B cell (primary cell): ENCODE measurements at regions not wholly inside any gene's neighbourhood (a gene's known extent, or its start where the extent isn't known, plus 50 kb on each side); places are given as distances from the start of the nearest gene placed in this dataset.

Experiments
- ATAC-seq: fragments of 200-7000 bp; cut with Tn5 transposase; one replicate; pipeline ENCODE4 v1.10.0; 2021; ENCODE audit warnings: low read depth, mild to moderate bottlenecking, moderate number of reproducible peaks, moderate library complexity
- CTCF ChIA-PET: fragments of 350-600 bp; sonication (Branson Sonifier 250); formaldehyde crosslinking; loops from one replicate; lab custom pipeline; 2021; ENCODE audit warnings: antibody characterized with exemption, inconsistent platforms; lab: Charles Lee
- POLR2A ChIA-PET: fragments of 350-600 bp; sonication (Branson Sonifier 250); formaldehyde crosslinking; loops from one replicate; lab custom pipeline; 2021; ENCODE audit warnings: antibody characterized with exemption; lab: Charles Lee
- DNase-seq: peaks from one replicate; pipeline ENCODE4 v3.0.0; 2013
- H2AFZ ChIP-seq: 2 replicates; pipeline ENCODE4 v1.6.1; 2012; ENCODE audit warnings: mild to moderate bottlenecking, low read depth, low read length; ENCODE audit not compliant: insufficient read depth, poor library complexity, severe bottlenecking
- H3K27ac ChIP-seq, 2 donors: 1 replicate in 1 of 2; 2 replicates in 1 of 2; pipeline ENCODE4 v1.5.1; 2012 to 2013; ENCODE audit warnings: low read length in 2 of 2, mild to moderate bottlenecking in 2 of 2, moderate library complexity in 1 of 2
- H3K27me3 ChIP-seq, 4 experiments: fragments of 200-600 bp in 1 of 4; sonication (generic) in 1 of 4; replicated peaks in 1 of 4; 1 replicate in 2 of 4; 2 replicates in 2 of 4; pipeline versions ENCODE4 v1.6.1 to v1.7.0; 2013 to 2016; ENCODE audit warnings: low read length in 3 of 4, mild to moderate bottlenecking in 2 of 4, mixed read lengths in 1 of 4, moderate library complexity in 1 of 4; ENCODE audit not compliant: insufficient read depth in 4 of 4, control insufficient read depth in 3 of 4; ENCODE audit errors: control extremely low read depth in 1 of 4
- H3K36me3 ChIP-seq, 2 experiments: replicated peaks in 1 of 2; 1 replicate in 1 of 2; 2 replicates in 1 of 2; pipeline versions ENCODE4 v1.6.1 to v1.7.1; 2013; ENCODE audit warnings: low read length in 1 of 2; ENCODE audit not compliant: insufficient read depth in 2 of 2, control insufficient read depth in 1 of 2; ENCODE audit errors: control extremely low read depth in 1 of 2, extremely low read depth in 1 of 2
- H3K4me1 ChIP-seq, 2 donors: fragments of 200-600 bp in 1 of 2; sonication (generic) in 1 of 2; 1 replicate in 1 of 2; 2 replicates in 1 of 2; pipeline versions ENCODE4 v1.5.1 to v1.6.1; 2013 to 2017; ENCODE audit warnings: low read length in 2 of 2; ENCODE audit not compliant: control insufficient read depth in 2 of 2, insufficient read depth in 2 of 2
- H3K4me2 ChIP-seq: replicated peaks from 2 replicates; pipeline ENCODE3; 2012; ENCODE audit warnings: mild to moderate bottlenecking, low read depth, low read length; ENCODE audit not compliant: poor library complexity, severe bottlenecking
- H3K4me3 ChIP-seq, 5 experiments: fragments of 200-600 bp in 1 of 5; sonication (generic) in 1 of 5; 1 replicate in 3 of 5; 2 replicates in 2 of 5; pipeline versions ENCODE4 v1.5.1 to v1.7.0; 2011 to 2016; ENCODE audit warnings: low read length in 4 of 5, mild to moderate bottlenecking in 4 of 5, low read depth in 2 of 5, control low read depth in 1 of 5, moderate library complexity in 1 of 5; ENCODE audit not compliant: insufficient read depth in 1 of 5; ENCODE audit errors: control extremely low read depth in 1 of 5, extremely low read depth in 1 of 5
- H3K79me2 ChIP-seq: fragments of 200-600 bp; sonication (generic); one replicate; pipeline ENCODE4 v1.6.0; 2016; ENCODE audit warnings: low read length; ENCODE audit not compliant: control insufficient read depth, insufficient read depth
- H3K9ac ChIP-seq: fragments of 200-600 bp; sonication (generic); 2 replicates; pipeline ENCODE4 v1.6.1; 2017; ENCODE audit warnings: mild to moderate bottlenecking, low read length, moderate library complexity
- H3K9me3 ChIP-seq, 3 donors: one replicate each; pipeline versions ENCODE4 v1.6.1 to v1.7.1; 2013; ENCODE audit warnings: low read length in 2 of 3; ENCODE audit not compliant: control insufficient read depth in 2 of 3, insufficient read depth in 1 of 3; ENCODE audit errors: control extremely low read depth in 1 of 3
- H4K20me1 ChIP-seq: 2 replicates; pipeline ENCODE4 v1.6.0; 2012; ENCODE audit warnings: mild to moderate bottlenecking, low read length; ENCODE audit not compliant: insufficient read depth, control insufficient read depth, poor library complexity, severe bottlenecking
- H3K27ac Mint-ChIP-seq: one replicate; pipeline ENCODE4 v1.8.0; 2021; ENCODE audit warnings: mixed read lengths
- H3K27me3 Mint-ChIP-seq: one replicate; pipeline ENCODE4 v1.8.0; 2021; ENCODE audit warnings: mixed read lengths
- H3K4me1 Mint-ChIP-seq: one replicate; pipeline ENCODE4 v1.8.0; 2021; ENCODE audit warnings: mixed read lengths
- H3K4me3 Mint-ChIP-seq: one replicate; pipeline ENCODE4 v1.8.0; 2021; ENCODE audit warnings: mixed read lengths
- H3K9me3 Mint-ChIP-seq: one replicate; pipeline ENCODE4 v1.8.0; 2022; ENCODE audit warnings: mixed read lengths; ENCODE audit not compliant: insufficient read depth
- EZH2 ChIP-seq: IDR thresholded peaks from 2 replicates; pipeline ENCODE4 v1.6.1; 2012; ENCODE audit warnings: borderline replicate concordance, low read depth, mild to moderate bottlenecking, moderate library complexity, low read length; ENCODE audit not compliant: insufficient read depth, poor library complexity, severe bottlenecking
- WGBS: methylation state at CpG from one replicate; pipeline ENCODE4 v1.1.5; 2013; ENCODE audit warnings: missing lambda C conversion rate; ENCODE audit not compliant: insufficient coverage; 5-methylcytosine and 5-hydroxymethylcytosine counted together
- intact Hi-C: fragments of 100-400 bp; cut with micrococcal nuclease; formaldehyde crosslinking; loops from one replicate; pipeline ENCODE4 v1.10.0; 2022
- TF ChIP-seq, protein P1 (sequence below): fragments of 200-600 bp; IDR thresholded peaks from one replicate; pipeline ENCODE4 v1.8.0; 2022; ENCODE audit warnings: antibody characterized with exemption, mild to moderate bottlenecking

DNA sequence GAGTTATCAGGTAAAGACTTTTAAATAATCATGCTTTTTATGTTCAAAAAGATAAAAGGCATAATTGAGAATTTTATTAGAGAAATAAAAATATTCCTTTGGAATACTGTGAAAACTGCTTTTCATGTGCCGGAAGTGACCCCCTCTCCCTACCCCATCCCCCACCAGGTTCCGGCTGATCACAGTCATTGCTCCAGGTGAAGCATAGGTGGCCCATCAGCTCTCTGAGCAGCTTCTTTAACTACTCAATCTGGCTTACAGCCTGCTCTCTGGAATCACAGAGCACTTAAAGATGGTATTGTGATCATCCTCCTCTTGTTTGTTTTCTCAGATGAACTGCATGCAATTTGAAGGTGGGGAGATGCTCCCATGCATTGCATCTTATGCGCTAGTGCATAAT lies 257.7 kb downstream of the EN1 start:
- H3K9me3 Mint-ChIP-seq = no peaks in the 10 kb centered on the region
- no peak overlapping the region for H3K27ac Mint-ChIP-seq
- Histone ChIP-seq H2AFZ (no peak overlapping the region), H3K9ac (no peak overlapping the region), H3K4me3 (no peak overlapping the region), H3K9me3 (no peaks in the 10 kb centered on the region), H3K4me2 (no peak overlapping the region), H3K4me1 (no peaks in the 10 kb centered on the region), H3K79me2 (no peaks in the 10 kb centered on the region), H3K27ac (no peak overlapping the region), H3K27me3 (no peaks in the 10 kb centered on the region), H3K36me3 (no peaks in the 10 kb centered on the region), H4K20me1 (no peaks in the 10 kb centered on the region)
- TF ChIP-seq, protein P1, sequence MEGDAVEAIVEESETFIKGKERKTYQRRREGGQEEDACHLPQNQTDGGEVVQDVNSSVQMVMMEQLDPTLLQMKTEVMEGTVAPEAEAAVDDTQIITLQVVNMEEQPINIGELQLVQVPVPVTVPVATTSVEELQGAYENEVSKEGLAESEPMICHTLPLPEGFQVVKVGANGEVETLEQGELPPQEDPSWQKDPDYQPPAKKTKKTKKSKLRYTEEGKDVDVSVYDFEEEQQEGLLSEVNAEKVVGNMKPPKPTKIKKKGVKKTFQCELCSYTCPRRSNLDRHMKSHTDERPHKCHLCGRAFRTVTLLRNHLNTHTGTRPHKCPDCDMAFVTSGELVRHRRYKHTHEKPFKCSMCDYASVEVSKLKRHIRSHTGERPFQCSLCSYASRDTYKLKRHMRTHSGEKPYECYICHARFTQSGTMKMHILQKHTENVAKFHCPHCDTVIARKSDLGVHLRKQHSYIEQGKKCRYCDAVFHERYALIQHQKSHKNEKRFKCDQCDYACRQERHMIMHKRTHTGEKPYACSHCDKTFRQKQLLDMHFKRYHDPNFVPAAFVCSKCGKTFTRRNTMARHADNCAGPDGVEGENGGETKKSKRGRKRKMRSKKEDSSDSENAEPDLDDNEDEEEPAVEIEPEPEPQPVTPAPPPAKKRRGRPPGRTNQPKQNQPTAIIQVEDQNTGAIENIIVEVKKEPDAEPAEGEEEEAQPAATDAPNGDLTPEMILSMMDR = no peak
- TF ChIP-seq EZH2 = no peak
- DNase-seq = no peak
- peaks cover 9% of the 10 kb centered on the region for H3K27me3 Mint-ChIP-seq
- no peak overlapping the region for H3K4me3 Mint-ChIP-seq
- WGBS = 100% methylated on average over 1 of the region's 3 CpGs
- intact Hi-C loops = no loop called here
- no peak for ATAC-seq
- CTCF ChIA-PET = no interaction called here
- no peaks in the 10 kb centered on the region for H3K4me1 Mint-ChIP-seq
- POLR2A ChIA-PET = no interaction called here

DNA sequence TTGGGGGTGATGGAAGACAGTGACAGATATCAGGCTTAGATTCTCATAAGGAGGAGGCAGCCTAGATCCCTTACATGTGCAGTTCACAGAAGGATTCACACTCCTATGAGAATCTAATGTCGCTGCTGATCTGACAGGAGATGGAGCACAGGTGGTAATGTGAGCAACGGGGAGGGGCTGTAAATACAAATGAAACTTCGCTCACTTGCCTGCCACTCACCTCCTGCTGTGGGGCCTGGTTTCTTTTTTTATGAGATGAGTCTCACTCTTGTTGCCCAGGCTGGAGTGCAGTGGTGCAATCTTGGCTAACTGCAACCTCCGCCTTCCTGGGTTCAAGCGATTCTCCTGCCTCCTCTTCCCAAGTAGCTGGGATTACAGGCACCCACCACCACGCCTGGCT lies 258.6 kb downstream of the EN1 start:
- H3K4me3 ChIP-seq = no peak overlapping the region
- H3K4me1 ChIP-seq = no peaks in the 10 kb centered on the region
- Mint-ChIP-seq H3K27me3 (peaks cover 9% of the 10 kb centered on the region), H3K27ac (no peak overlapping the region), H3K9me3 (no peaks in the 10 kb centered on the region), H3K4me1 (no peaks in the 10 kb centered on the region), H3K4me3 (no peak overlapping the region)
- no peak overlapping the region for H3K27ac ChIP-seq
- intact Hi-C loops = no loop called here
- H3K4me2 ChIP-seq = no peak overlapping the region
- ATAC-seq (no peak), DNase-seq (no peak)
- no peak for TF ChIP-seq EZH2
- TF ChIP-seq, protein P1 = no peak
- no peak overlapping the region for H3K9ac ChIP-seq
- H3K79me2 ChIP-seq = no peaks in the 10 kb centered on the region
- 54% methylated on average over 2 of the region's 6 CpGs for WGBS
- no peaks in the 10 kb centered on the region for H3K27me3 ChIP-seq
- H4K20me1 ChIP-seq = no peaks in the 10 kb centered on the region
- POLR2A ChIA-PET = no interaction called here
- H2AFZ ChIP-seq = no peak overlapping the region
- CTCF ChIA-PET = no interaction called here
- H3K36me3 ChIP-seq = no peaks in the 10 kb centered on the region
- H3K9me3 ChIP-seq = no peaks in the 10 kb centered on the region
